AG04450 (cell line): ENCODE measurements at regions not wholly inside any gene's neighbourhood (a gene's known extent, or its start where the extent isn't known, plus 50 kb on each side); places are given as distances from the start of the nearest gene placed in this dataset.

ENCODE experiments used
- CTCF ChIA-PET: fragments of 300-600, 350-600 bp; formaldehyde crosslinking; extraction: SDS; loops from one replicate; lab custom pipeline; 2022; ENCODE audit warnings: antibody characterized with exemption, inconsistent platforms; lab: Charles Lee
- POLR2A ChIA-PET: fragments of 350-600 bp; formaldehyde crosslinking; extraction: SDS; loops from one replicate; lab custom pipeline; 2021; ENCODE audit warnings: antibody characterized with exemption, inconsistent platforms; lab: Yijun Ruan, JAX
- DNase-seq: peaks from one replicate; pipeline ENCODE4 v3.0.0-alpha.2; 2011; ENCODE audit warnings: low read depth, low spot score
- H3K27ac ChIP-seq: one replicate; pipeline ENCODE4 v1.5.1; 2012; ENCODE audit warnings: low read depth, low read length, control low read depth
- H3K27me3 ChIP-seq: one replicate; pipeline ENCODE4 v1.6.0; 2012; ENCODE audit warnings: low read length; ENCODE audit not compliant: control insufficient read depth, insufficient read depth
- H3K4me3 ChIP-seq: 2 replicates; pipeline ENCODE4 v1.5.1; 2011; ENCODE audit warnings: mild to moderate bottlenecking, low read depth, low read length, control low read depth
- H3K9me3 ChIP-seq: 2 replicates; pipeline ENCODE4 v1.5.1; 2012; ENCODE audit warnings: low read length; ENCODE audit not compliant: control insufficient read depth, insufficient read depth
- TF ChIP-seq, protein P1 (sequence below): IDR thresholded peaks from 2 replicates; pipeline ENCODE4 v1.5.1; 2011; ENCODE audit warnings: low read depth, low read length, control low read depth, inconsistent platforms

DNA sequence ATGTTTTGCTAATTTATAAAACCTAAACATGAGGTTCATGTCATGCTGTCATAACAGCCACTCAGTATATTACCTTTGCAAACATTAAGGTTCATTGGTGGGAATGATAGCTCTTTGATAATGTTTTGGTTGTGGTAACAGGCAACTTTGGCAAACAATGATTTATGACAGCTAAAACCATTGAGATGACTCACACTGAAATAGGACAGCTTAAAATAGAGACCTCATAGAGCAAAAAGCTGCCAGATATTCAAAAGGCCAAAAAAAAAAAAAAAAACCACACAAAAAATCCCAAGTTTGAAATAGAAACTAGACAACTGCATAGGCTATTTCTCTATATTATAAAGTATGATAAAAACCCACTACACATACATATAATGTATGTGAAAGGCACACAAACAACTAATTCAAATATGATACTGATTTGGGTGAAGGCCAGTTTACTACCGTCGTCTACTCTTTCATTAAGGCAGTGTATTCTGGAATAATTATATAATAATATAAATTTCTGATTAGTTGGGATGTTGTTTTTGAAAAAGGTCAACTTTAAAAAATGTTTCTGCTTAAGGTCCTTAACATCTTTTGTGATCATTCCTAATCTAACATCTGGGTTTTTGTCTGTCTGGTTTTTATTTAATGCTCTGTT lies 646.0 kb upstream of the PITX2 start:
- TF ChIP-seq, protein P1, sequence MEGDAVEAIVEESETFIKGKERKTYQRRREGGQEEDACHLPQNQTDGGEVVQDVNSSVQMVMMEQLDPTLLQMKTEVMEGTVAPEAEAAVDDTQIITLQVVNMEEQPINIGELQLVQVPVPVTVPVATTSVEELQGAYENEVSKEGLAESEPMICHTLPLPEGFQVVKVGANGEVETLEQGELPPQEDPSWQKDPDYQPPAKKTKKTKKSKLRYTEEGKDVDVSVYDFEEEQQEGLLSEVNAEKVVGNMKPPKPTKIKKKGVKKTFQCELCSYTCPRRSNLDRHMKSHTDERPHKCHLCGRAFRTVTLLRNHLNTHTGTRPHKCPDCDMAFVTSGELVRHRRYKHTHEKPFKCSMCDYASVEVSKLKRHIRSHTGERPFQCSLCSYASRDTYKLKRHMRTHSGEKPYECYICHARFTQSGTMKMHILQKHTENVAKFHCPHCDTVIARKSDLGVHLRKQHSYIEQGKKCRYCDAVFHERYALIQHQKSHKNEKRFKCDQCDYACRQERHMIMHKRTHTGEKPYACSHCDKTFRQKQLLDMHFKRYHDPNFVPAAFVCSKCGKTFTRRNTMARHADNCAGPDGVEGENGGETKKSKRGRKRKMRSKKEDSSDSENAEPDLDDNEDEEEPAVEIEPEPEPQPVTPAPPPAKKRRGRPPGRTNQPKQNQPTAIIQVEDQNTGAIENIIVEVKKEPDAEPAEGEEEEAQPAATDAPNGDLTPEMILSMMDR: no peak
- no peak overlapping the region for H3K4me3 ChIP-seq
- no peak overlapping the region for H3K27ac ChIP-seq
- no peaks in the 10 kb centered on the region for H3K9me3 ChIP-seq
- ChIA-PET POLR2A (no interaction called here), CTCF (interaction anchor here (0.7 to 1.4 kb wide), 2 partner anchors 14 to 137 kb away, joined by 4 to 6 read pairs; no protein-coding TSS in a partner anchor)
- no peaks in the 10 kb centered on the region for H3K27me3 ChIP-seq
- DNase-seq: no peak

GRCh38 chr4:111269439-111269838 lies 646.6 kb upstream of the PITX2 start:
- H3K27ac ChIP-seq: no peak overlapping the region
- H3K27me3 ChIP-seq: no peaks in the 10 kb centered on the region
- H3K4me3 ChIP-seq: no peak overlapping the region
- TF ChIP-seq, protein P1: no peak
- ChIA-PET POLR2A (no interaction called here), CTCF (interaction anchor here (1.4 kb wide), 1 partner anchor 14 kb away, joined by 4 read pairs; no protein-coding TSS in a partner anchor)
- no peak for DNase-seq
- no peaks in the 10 kb centered on the region for H3K9me3 ChIP-seq

- DNase-seq: no peak
- ChIA-PET CTCF (no interaction called here), POLR2A (no interaction called here)
- Histone ChIP-seq H3K4me3 (no peak overlapping the region), H3K27ac (no peak overlapping the region), H3K27me3 (no peaks in the 10 kb centered on the region), H3K9me3 (no peaks in the 10 kb centered on the region)
- TF ChIP-seq, protein P1: no peak
Observed at GRCh38 chr4:111274060-111274459, 651.2 kb upstream of the PITX2 start.

DNA sequence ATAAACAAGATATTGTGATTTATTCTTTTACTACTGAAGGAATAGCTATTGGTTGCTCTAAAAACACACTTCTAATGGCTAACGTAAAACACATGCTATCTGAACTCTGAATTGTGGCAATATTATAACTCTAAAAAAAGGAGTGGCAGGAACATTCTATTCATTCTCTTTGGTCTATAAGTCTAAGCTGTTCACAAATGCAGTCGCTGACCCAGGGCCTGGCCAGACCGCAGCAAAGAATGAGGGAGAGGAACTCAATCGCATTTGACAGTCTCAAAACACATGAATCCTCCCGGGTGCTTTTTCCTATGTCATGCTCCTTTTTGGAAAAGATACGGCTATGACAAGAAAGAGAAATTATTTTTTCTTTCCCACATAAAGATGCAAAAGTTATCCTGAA lies 651.6 kb upstream of the PITX2 start:
- Histone ChIP-seq H3K4me3 (no peak overlapping the region), H3K9me3 (no peaks in the 10 kb centered on the region), H3K27me3 (no peaks in the 10 kb centered on the region), H3K27ac (no peak overlapping the region)
- POLR2A ChIA-PET: no interaction called here
- CTCF ChIA-PET: no interaction called here
- TF ChIP-seq, protein P1: no peak
- no peak for DNase-seq

- ChIA-PET POLR2A (no interaction called here), CTCF (interaction anchor here (1.3 to 2.3 kb wide), 2 partner anchors 153 to 350 kb away, joined by 4 to 11 read pairs; no protein-coding TSS in a partner anchor)
- H3K27ac ChIP-seq: no peak overlapping the region
- no peaks in the 10 kb centered on the region for H3K27me3 ChIP-seq
- no peaks in the 10 kb centered on the region for H3K9me3 ChIP-seq
- DNase-seq: no peak
- TF ChIP-seq, protein P1: no peak
- H3K4me3 ChIP-seq: no peak overlapping the region
Observed at GRCh38 chr4:111281219-111281618, 658.3 kb upstream of the PITX2 start.
